Esophagus squamous epithelium (tissue), 4 donors: ENCODE measurements at regions not wholly inside any gene's neighbourhood (a gene's known extent, or its start where the extent isn't known, plus 50 kb on each side); places are given as distances from the start of the nearest gene placed in this dataset.

ENCODE experiments used
- CTCF ChIP-seq, 6 experiments: fragments of 450-650 bp in 4 of 6; fragments of 200-600 bp in 2 of 6; sonication (generic) in 2 of 6; IDR thresholded peaks; one replicate each; pipeline ENCODE4 v1.5.1; 2016 to 2019; ENCODE audit warnings: antibody characterized with exemption in 6 of 6, mild to moderate bottlenecking in 4 of 6, moderate library complexity in 4 of 6
- POLR2A ChIP-seq, 4 donors: fragments of 450-650 bp; IDR thresholded peaks; one replicate each; pipeline ENCODE4 v1.6.1; 2017; ENCODE audit warnings: antibody characterized with exemption in 4 of 4, mild to moderate bottlenecking in 4 of 4, moderate library complexity in 3 of 4

- no peak for TF ChIP-seq CTCF (IDR thresholded peaks at IDR 0.05)
- no peak for TF ChIP-seq POLR2A (IDR thresholded peaks at IDR 0.05)
These were observed 425.5 kb upstream of the FTMT start for GRCh38 chr5:121426153-121426552.
